Effector memory CD4-positive, alpha-beta T cell (primary cell): ENCODE measurements at regions not wholly inside any gene's neighbourhood (a gene's known extent, or its start where the extent isn't known, plus 50 kb on each side); places are given as distances from the start of the nearest gene placed in this dataset.

ENCODE experiments used
- DNase-seq, 3 donors: peaks; one replicate each; pipeline ENCODE4 v3.0.0-alpha.2; 2020
- H3K27ac ChIP-seq: 2 replicates; pipeline ENCODE4 v1.7.0; 2013; ENCODE audit warnings: mild to moderate bottlenecking, low read length, moderate library complexity; ENCODE audit not compliant: insufficient read depth, poor library complexity, severe bottlenecking
- H3K27me3 ChIP-seq: replicated peaks from 2 replicates; pipeline ENCODE4 v1.7.0; 2013; ENCODE audit warnings: mild to moderate bottlenecking, low read length; ENCODE audit not compliant: insufficient read depth, control insufficient read depth, poor library complexity, severe bottlenecking
- H3K36me3 ChIP-seq: 2 replicates; pipeline ENCODE4 v1.7.0; 2013; ENCODE audit warnings: mild to moderate bottlenecking, low read length, moderate library complexity; ENCODE audit not compliant: control insufficient read depth, insufficient read depth
- H3K4me1 ChIP-seq: 2 replicates; pipeline ENCODE4 v1.7.0; 2013; ENCODE audit warnings: low read length, mild to moderate bottlenecking; ENCODE audit not compliant: control insufficient read depth, insufficient read depth, poor library complexity, severe bottlenecking
- H3K4me3 ChIP-seq: 2 replicates; pipeline ENCODE4 v1.7.0; 2013; ENCODE audit warnings: low read length, low read depth, mild to moderate bottlenecking; ENCODE audit not compliant: insufficient read depth, poor library complexity, severe bottlenecking
- H3K9me3 ChIP-seq: 2 replicates; pipeline ENCODE4 v1.7.0; 2013; ENCODE audit warnings: mild to moderate bottlenecking, low read length, moderate library complexity; ENCODE audit not compliant: control insufficient read depth

- Histone ChIP-seq H3K27ac (no peak overlapping the region), H3K36me3 (no peaks in the 10 kb centered on the region), H3K9me3 (no peaks in the 10 kb centered on the region), H3K27me3 (no peaks in the 10 kb centered on the region), H3K4me1 (peaks cover 3% of the 10 kb centered on the region), H3K4me3 (no peak overlapping the region)
- DNase-seq, result no peak
These were observed 57.0 kb upstream of the MSN start for GRCh38 chrX:65610481-65610880.

- Histone ChIP-seq H3K4me1 (peaks cover 3% of the 10 kb centered on the region), H3K27ac (no peak overlapping the region), H3K36me3 (no peaks in the 10 kb centered on the region), H3K9me3 (no peaks in the 10 kb centered on the region), H3K27me3 (no peaks in the 10 kb centered on the region), H3K4me3 (no peak overlapping the region)
- DNase-seq, result no peak
These were observed 57.4 kb upstream of the MSN start for GRCh38 chrX:65610040-65610439.

- Histone ChIP-seq H3K27ac (no peak overlapping the region), H3K9me3 (no peaks in the 10 kb centered on the region), H3K36me3 (no peaks in the 10 kb centered on the region), H3K4me1 (peaks cover 3% of the 10 kb centered on the region), H3K4me3 (no peak overlapping the region), H3K27me3 (no peaks in the 10 kb centered on the region)
- no peak for DNase-seq
These were observed 58.2 kb upstream of the MSN start for GRCh38 chrX:65609237-65609636.

- DNase-seq, result no peak
- no peak overlapping the region for H3K27ac ChIP-seq
- no peaks in the 10 kb centered on the region for H3K27me3 ChIP-seq
- H3K4me3 ChIP-seq, result no peak overlapping the region
- H3K4me1 ChIP-seq, result peaks cover 10% of the 10 kb centered on the region
- H3K36me3 ChIP-seq, result no peaks in the 10 kb centered on the region
- no peaks in the 10 kb centered on the region for H3K9me3 ChIP-seq
These were observed 59.4 kb upstream of the MSN start for GRCh38 chrX:65608026-65608425.

- Histone ChIP-seq H3K27me3 (no peaks in the 10 kb centered on the region), H3K27ac (no peak overlapping the region), H3K9me3 (no peaks in the 10 kb centered on the region), H3K36me3 (no peaks in the 10 kb centered on the region), H3K4me1 (peaks cover 16% of the 10 kb centered on the region), H3K4me3 (no peak overlapping the region)
- no peak for DNase-seq
These were observed 60.2 kb upstream of the MSN start for GRCh38 chrX:65607070-65607742.

GRCh38 chrX:65602221-65602560 lies 65.3 kb upstream of the MSN start:
- DNase-seq, result no peak
- H3K9me3 ChIP-seq, result no peaks in the 10 kb centered on the region
- H3K4me3 ChIP-seq, result no peak overlapping the region
- H3K27me3 ChIP-seq, result no peaks in the 10 kb centered on the region
- peak overlapping the region; percentile 65 for H3K27ac ChIP-seq
- H3K4me1 ChIP-seq, result peaks cover 39% of the 10 kb centered on the region
- no peaks in the 10 kb centered on the region for H3K36me3 ChIP-seq

- Histone ChIP-seq H3K4me3 (no peak overlapping the region), H3K36me3 (no peaks in the 10 kb centered on the region), H3K4me1 (peaks cover 43% of the 10 kb centered on the region), H3K9me3 (no peaks in the 10 kb centered on the region), H3K27me3 (no peaks in the 10 kb centered on the region), H3K27ac (peak overlapping the region; percentile 65)
- peak; percentile 27 to 47 (median 43) for DNase-seq
These were observed 65.8 kb upstream of the MSN start for GRCh38 chrX:65601530-65602220.

- H3K36me3 ChIP-seq, result no peaks in the 10 kb centered on the region
- H3K27ac ChIP-seq, result peak overlapping the region; percentile 65
- H3K27me3 ChIP-seq, result no peaks in the 10 kb centered on the region
- peaks cover 47% of the 10 kb centered on the region for H3K4me1 ChIP-seq
- H3K9me3 ChIP-seq, result no peaks in the 10 kb centered on the region
- no peak overlapping the region for H3K4me3 ChIP-seq
- DNase-seq, result no peak
These were observed 66.3 kb upstream of the MSN start for GRCh38 chrX:65601126-65601525.

GRCh38 chrX:65600106-65600505 lies 65.5 kb upstream of the LAS1L start:
- Histone ChIP-seq H3K9me3 (no peaks in the 10 kb centered on the region), H3K4me1 (peaks cover 53% of the 10 kb centered on the region), H3K4me3 (no peak overlapping the region), H3K36me3 (no peaks in the 10 kb centered on the region), H3K27me3 (no peaks in the 10 kb centered on the region), H3K27ac (no peak overlapping the region)
- no peak for DNase-seq

- Histone ChIP-seq H3K27me3 (no peaks in the 10 kb centered on the region), H3K4me1 (peaks cover 50% of the 10 kb centered on the region), H3K27ac (peak overlapping the region; percentile 79), H3K36me3 (no peaks in the 10 kb centered on the region), H3K9me3 (no peaks in the 10 kb centered on the region), H3K4me3 (peak overlapping the region; percentile 5)
- DNase-seq, result peak in 1 of 3 donors; percentile 9
These were observed 64.1 kb upstream of the LAS1L start for GRCh38 chrX:65598559-65599147.
